AG09319 (cell line): ENCODE measurements at regions not wholly inside any gene's neighbourhood (a gene's known extent, or its start where the extent isn't known, plus 50 kb on each side); places are given as distances from the start of the nearest gene placed in this dataset.

Experiments
- DNase-seq: peaks from one replicate; pipeline ENCODE4 v3.0.0-alpha.2; 2010; ENCODE audit warnings: low read depth; ENCODE audit errors: extremely low read depth
- TF ChIP-seq, protein P1 (sequence below): IDR thresholded peaks from 2 replicates; pipeline ENCODE4 v1.5.1; 2011; ENCODE audit warnings: low read depth, mild to moderate bottlenecking, inconsistent platforms, low read length, moderate library complexity

DNA sequence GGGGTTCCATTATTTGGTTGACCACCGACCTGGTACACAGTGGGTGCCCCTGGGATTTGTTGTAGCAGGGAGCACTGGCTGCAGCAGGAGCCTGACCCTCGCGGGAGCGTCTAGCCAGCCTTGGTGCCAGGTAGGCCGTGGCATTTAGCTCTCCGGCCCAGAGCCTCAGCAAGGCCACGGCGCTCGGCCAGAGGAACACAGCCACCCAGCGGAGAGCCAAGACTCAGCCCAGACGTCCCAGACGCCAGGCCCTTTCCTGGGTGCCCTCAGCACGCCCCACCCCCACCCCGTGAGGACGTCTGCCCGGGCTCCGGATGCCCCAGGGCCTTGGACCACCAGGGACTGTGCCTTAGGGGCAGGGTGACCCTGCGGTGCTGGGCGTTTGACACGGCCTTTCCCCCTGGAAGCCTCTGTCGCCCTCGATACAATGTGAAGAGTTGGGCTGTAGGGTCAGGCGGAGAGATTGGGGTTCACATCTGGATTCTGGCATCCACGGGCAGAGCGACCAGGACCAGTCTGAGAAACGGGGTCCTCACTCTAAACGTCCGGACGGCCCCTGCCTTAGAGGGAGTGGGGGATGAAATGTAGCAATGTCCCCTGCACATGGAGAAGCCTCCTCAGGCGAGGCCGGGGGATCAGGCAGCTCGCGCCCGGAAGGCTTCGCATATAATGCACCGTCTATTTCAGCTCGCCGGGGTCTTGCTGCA is 99.2 kb upstream of the FGF3 start:
- DNase-seq: no peak
- TF ChIP-seq, protein P1, sequence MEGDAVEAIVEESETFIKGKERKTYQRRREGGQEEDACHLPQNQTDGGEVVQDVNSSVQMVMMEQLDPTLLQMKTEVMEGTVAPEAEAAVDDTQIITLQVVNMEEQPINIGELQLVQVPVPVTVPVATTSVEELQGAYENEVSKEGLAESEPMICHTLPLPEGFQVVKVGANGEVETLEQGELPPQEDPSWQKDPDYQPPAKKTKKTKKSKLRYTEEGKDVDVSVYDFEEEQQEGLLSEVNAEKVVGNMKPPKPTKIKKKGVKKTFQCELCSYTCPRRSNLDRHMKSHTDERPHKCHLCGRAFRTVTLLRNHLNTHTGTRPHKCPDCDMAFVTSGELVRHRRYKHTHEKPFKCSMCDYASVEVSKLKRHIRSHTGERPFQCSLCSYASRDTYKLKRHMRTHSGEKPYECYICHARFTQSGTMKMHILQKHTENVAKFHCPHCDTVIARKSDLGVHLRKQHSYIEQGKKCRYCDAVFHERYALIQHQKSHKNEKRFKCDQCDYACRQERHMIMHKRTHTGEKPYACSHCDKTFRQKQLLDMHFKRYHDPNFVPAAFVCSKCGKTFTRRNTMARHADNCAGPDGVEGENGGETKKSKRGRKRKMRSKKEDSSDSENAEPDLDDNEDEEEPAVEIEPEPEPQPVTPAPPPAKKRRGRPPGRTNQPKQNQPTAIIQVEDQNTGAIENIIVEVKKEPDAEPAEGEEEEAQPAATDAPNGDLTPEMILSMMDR: no peak

DNA sequence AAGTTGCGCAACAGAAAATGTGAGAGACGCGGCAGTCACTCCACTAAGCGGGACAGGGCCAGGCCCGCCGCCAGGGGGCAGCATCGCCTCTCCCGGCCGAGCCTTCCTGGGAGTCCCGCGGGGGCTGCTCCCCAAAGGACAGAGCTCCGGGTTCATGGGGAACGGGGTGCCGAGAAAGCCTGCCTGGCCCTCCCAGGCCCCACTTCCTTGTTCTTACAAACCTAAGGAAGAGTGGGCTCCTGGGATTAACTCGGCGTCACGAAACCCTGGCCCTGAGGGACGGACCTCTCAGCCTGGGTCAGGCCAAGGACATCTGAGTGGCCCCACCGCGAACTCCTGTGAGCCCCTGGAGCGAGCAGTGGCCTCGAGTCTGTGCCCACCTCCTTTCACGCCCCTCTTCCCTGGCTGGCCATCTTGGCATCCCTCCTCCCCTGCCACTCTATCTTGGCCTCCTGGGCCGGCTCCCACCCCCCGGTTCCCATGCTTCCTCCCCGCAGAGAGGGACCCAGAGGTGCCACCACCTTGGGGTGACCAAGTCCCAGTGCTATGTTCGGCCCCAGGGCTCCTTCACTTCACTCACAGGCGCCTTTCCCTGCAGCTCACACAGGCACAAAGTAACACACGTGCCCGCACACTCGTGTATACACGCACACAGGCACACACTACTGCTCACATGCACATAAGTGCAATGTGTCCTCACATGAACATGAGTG is 99.9 kb upstream of the FGF3 start:
- DNase-seq: no peak
- TF ChIP-seq, protein P1: peak; percentile 90

DNA sequence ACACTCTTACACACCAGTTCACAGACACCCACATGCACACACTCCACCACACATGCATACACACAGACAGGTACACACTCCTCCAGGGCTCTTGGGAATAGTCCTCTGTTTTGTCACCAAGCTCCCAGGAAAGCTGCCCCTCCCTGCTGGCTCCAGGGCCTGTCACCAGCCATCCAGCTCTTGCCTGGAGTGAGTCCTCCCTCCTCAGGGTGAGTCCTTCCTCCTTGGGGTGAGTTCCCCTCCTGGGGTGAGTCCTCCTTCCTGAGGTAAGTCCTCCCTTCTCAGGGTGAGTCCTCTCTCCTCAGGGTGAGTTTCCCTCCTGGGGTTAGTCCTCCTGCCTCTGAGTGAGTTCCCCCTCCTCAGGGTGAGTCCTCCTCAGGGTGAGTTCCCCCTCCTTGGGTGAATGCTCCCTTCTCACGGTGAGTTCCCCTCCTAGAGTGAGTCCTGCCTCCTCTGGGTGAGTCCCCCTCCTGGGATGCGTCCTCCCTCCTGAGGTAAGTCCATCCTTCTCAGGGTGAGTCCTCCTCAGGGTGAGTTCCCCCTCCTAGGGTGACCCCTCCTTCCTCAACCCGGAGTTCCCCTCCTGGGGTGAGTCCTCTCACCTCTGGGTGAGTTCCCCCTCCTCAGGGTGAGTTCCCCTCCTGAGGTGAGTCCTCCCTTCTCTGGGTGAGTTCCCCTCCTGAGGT is 100.6 kb upstream of the FGF3 start:
- DNase-seq: no peak
- TF ChIP-seq, protein P1: no peak

DNA sequence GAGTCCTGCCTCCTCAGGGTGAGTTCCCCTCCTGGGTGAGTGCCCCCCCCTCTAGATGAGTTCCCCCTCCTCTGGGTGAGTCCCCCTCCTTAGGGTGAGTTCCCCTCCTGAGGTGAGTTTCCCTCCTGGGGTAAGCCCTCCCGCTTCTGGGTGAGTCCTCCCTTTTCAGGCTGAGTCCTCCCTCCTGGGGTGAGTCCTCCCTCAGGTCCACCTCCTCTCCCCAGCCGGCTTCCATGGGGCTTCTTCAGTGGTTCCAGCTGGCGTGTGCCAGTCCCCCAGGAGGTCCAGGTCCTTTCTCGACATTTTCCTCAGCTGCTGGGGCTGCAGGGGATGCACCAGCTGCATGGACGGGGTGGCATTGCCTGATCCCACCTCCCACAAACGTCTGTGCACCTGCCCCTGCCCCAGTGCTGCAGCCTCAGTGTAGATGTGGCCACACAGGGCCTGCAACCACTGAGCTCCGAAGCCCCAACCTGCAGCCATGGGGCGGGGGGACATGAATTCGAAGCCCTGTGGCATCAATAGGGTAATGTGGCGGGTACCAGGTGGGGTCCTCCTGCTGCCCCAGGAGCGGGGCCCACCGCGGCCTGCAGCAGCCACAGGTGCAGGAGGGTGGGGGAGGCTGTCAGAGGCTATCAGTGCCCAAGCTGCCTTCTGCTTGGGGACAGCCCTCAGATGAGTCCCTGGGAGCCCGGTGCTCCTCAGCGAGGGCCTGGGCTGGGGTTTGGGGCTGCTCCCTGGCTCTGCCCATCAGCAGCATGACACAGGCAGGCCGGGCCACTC is 101.3 kb upstream of the FGF3 start:
- TF ChIP-seq, protein P1: no peak
- DNase-seq: no peak

DNA sequence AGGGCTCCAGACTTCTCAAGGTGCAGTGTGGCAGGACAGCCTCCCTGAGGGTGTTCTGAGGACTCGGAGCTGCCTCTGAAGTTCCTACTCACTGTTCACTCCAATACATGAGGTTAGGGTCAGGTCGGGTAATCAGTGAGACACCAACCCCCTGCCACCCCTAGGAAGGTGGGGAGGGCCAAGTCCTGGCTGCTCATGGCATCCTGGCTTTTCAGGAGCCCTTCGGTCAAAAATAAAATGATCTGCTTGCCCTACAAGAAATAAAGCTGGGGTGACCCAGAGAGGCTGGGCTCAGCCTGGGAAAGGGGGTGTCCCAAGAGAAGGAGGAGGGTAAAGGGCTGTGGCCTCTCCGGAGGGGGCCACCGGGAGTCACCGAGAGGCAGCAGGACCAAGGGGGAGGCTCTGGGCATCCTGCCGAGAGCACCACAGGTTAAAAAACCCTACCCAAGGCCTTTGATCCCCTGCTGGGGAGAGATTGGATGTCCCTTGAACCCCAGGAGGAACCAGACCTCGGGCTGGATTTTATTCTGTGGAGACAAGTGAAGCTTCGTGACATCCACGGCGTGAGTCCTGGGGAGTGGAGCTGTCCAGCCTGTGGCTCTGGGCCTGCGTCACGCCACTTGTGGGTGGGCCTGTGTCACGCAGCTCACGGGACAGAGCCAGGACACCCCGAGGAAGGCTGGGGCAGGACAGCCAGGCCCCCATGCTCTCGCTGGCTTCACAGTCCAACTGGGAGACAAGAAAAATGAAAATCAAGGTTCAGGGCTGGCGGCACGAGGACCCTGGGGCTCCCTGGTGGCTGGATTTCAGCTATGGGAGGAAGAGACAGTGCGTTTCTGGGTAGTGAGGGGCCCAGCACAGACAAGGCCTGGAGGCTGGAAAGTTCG is 102.2 kb upstream of the FGF3 start:
- DNase-seq: no peak
- TF ChIP-seq, protein P1: no peak

DNA sequence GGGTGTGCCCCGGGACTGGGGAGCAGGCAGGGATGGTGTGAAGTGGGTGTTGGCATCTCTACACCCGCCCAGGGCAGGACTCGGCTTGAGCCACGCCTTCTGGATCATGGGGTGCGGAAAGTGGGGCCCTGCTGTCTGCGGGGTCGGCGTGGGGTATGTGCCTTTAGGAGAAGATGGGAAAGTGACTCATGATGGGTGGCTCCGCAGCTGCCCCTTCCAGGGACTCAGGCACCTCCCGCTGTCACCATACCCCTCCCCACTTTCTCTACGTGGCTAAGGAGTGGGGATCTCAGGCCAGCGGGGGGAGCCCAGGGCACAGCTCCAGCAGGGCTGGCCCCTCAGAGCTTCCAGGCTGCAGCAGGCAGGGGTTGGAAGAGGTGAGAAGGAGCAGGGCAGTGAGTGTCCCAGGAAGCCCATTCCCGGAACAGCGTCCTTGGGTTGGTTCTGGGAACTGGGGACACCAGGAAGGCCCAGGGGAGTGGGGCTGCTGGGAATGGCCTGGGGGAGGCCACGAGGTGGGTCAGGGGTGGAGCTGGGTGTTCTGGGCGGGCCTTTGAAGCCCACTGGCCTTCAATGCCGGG is 102.9 kb upstream of the FGF3 start:
- TF ChIP-seq, protein P1: no peak
- no peak for DNase-seq
